ENCODE measurements at regions not wholly inside any gene's neighbourhood (a gene's known extent, or its start where the extent isn't known, plus 50 kb on each side); places are given as distances from the start of the nearest gene placed in this dataset.
"Not testable (repeated sequence)": the region's sequence is repeated elsewhere in the genome, so short reads cannot be mapped to it uniquely, and the experiment has no call there.

GRCh38 chr6:116994447-116994846 is 117.4 kb downstream of the RFX6 start:
- WGBS, 2 donors = 27 to 42% methylated on average over 5 of the region's 5 CpGs
- no peak for TF ChIP-seq POLR2A (IDR thresholded peaks at IDR 0.05)
- TF ChIP-seq, protein P1, sequence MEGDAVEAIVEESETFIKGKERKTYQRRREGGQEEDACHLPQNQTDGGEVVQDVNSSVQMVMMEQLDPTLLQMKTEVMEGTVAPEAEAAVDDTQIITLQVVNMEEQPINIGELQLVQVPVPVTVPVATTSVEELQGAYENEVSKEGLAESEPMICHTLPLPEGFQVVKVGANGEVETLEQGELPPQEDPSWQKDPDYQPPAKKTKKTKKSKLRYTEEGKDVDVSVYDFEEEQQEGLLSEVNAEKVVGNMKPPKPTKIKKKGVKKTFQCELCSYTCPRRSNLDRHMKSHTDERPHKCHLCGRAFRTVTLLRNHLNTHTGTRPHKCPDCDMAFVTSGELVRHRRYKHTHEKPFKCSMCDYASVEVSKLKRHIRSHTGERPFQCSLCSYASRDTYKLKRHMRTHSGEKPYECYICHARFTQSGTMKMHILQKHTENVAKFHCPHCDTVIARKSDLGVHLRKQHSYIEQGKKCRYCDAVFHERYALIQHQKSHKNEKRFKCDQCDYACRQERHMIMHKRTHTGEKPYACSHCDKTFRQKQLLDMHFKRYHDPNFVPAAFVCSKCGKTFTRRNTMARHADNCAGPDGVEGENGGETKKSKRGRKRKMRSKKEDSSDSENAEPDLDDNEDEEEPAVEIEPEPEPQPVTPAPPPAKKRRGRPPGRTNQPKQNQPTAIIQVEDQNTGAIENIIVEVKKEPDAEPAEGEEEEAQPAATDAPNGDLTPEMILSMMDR (IDR thresholded peaks at IDR 0.05) = no peak
- Histone ChIP-seq H3K36me3 (replicated peaks in 1 of 2; ENCODE audit: insufficient read depth in 1 of 2, low read depth in 2 of 2) (no peaks in the 10 kb centered on the region), H3K4me3 (no peak overlapping the region), H3K4me1 (no peaks in the 10 kb centered on the region), H3K9me3 (no peaks in the 10 kb centered on the region), H3K27ac (no peak overlapping the region), H3K27me3 (peaks cover 0 to 4% of the 10 kb centered on the region in 2 donors)
- intact Hi-C loops (cut with DNase I) = no loop called here
- ATAC-seq = no peak
- no peak for DNase-seq

DNA sequence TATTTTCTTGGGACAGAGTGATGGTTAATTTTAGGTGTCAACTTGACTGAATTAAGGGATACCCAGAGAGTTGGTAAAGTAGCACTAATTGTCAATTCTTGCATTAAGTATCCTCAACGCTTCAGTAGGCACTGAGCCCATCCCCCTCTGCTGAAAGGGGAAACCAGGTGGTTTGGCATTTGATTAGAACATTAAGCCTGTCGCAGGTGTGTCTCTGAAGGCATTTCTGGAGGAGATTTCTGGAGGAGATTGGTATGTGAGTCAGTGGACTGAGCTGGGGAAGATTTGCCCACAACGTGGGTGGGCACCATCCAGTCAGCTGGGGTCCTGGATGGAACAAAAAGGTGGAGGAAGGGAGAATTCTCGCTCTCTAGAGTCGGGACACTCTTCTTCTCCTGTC is 119.8 kb downstream of the RFX6 start:
- intact Hi-C loops (cut with DNase I) = no loop called here
- H3K36me3 ChIP-seq (replicated peaks in 1 of 2; ENCODE audit: insufficient read depth in 1 of 2, low read depth in 2 of 2) = no peaks in the 10 kb centered on the region
- H3K27me3 ChIP-seq = no peaks in the 10 kb centered on the region
- no peak overlapping the region for H3K27ac ChIP-seq
- H3K4me1 ChIP-seq = no peaks in the 10 kb centered on the region
- no peak overlapping the region for H3K4me3 ChIP-seq
- 45% methylated on average over 5 of the region's 5 CpGs for WGBS, 2 donors
- DNase-seq (no peak), ATAC-seq (no peak)
- H3K9me3 ChIP-seq = no peaks in the 10 kb centered on the region
- TF ChIP-seq POLR2A (IDR thresholded peaks at IDR 0.05) = no peak
- TF ChIP-seq, protein P1 (IDR thresholded peaks at IDR 0.05) = no peak

GRCh38 chr6:116997496-116997895 is 120.5 kb downstream of the RFX6 start:
- WGBS, 2 donors = 33 to 45% methylated on average over 6 of the region's 6 CpGs

GRCh38 chr6:117007659-117008058 is 130.6 kb downstream of the RFX6 start:
- WGBS, 2 donors = 49 to 56% methylated on average over 3 of the region's 3 CpGs
- DNase-seq (no peak), ATAC-seq (no peak)
- intact Hi-C loops (cut with DNase I) = no loop called here
- no peaks in the 10 kb centered on the region for H3K36me3 ChIP-seq (replicated peaks in 1 of 2; ENCODE audit: insufficient read depth in 1 of 2, low read depth in 2 of 2)
- no peaks in the 10 kb centered on the region for H3K27me3 ChIP-seq
- no peak overlapping the region for H3K4me3 ChIP-seq
- no peak overlapping the region for H3K27ac ChIP-seq
- no peaks in the 10 kb centered on the region for H3K9me3 ChIP-seq
- TF ChIP-seq POLR2A (IDR thresholded peaks at IDR 0.05) = no peak
- TF ChIP-seq, protein P1 (IDR thresholded peaks at IDR 0.05) = no peak
- H3K4me1 ChIP-seq = no peaks in the 10 kb centered on the region

More at GRCh38 chr6:116997496-116997895, 120.5 kb downstream of the RFX6 start:
- no peaks in the 10 kb centered on the region for H3K4me1 ChIP-seq
- TF ChIP-seq, protein P1 (IDR thresholded peaks at IDR 0.05) = no peak
- TF ChIP-seq POLR2A (IDR thresholded peaks at IDR 0.05) = no peak
- no peaks in the 10 kb centered on the region for H3K9me3 ChIP-seq
- DNase-seq = no peak
- no peaks in the 10 kb centered on the region for H3K27me3 ChIP-seq
- ATAC-seq = no peak
- H3K27ac ChIP-seq = no peak overlapping the region
- no peaks in the 10 kb centered on the region for H3K36me3 ChIP-seq (replicated peaks in 1 of 2; ENCODE audit: insufficient read depth in 1 of 2, low read depth in 2 of 2)
- H3K4me3 ChIP-seq = no peak overlapping the region
- intact Hi-C loops (cut with DNase I) = no loop called here

DNA sequence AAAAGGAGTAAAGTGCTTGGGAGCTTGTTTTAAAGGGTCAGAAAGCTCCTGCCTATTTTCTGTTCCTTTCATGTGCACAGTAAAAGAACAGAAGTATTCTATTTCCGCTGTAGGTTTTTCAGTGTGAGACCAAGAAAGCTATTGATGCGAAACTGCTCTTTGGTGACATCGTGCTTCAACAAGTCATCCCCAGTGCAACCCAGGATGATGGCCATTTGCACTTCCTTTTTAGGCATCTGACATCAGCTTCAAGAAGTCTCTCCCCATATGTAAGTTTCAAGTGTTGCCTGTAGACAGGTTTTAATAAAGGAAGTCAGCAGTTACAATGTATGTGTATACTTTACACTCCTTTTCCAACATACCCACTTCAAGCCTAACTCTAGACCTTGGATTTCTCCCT is 131.6 kb downstream of the RFX6 start:
- intact Hi-C loops (cut with DNase I) = no loop called here
- TF ChIP-seq POLR2A (IDR thresholded peaks at IDR 0.05) = no peak
- TF ChIP-seq, protein P1 (IDR thresholded peaks at IDR 0.05) = no peak
- no peak overlapping the region for H3K27ac ChIP-seq
- H3K4me1 ChIP-seq = no peaks in the 10 kb centered on the region
- ATAC-seq (no peak), DNase-seq (no peak)
- H3K9me3 ChIP-seq = no peaks in the 10 kb centered on the region
- H3K4me3 ChIP-seq = no peak overlapping the region
- WGBS, 2 donors = 72 to 82% methylated on average over 3 of the region's 3 CpGs
- H3K27me3 ChIP-seq = no peaks in the 10 kb centered on the region
- H3K36me3 ChIP-seq (replicated peaks in 1 of 2; ENCODE audit: insufficient read depth in 1 of 2, low read depth in 2 of 2) = no peaks in the 10 kb centered on the region

- H3K9me3 ChIP-seq; H3K27me3 ChIP-seq; DNase-seq; intact Hi-C loops (cut with DNase I); H3K4me1 ChIP-seq; H3K36me3 ChIP-seq (replicated peaks in 1 of 2; ENCODE audit: insufficient read depth in 1 of 2, low read depth in 2 of 2); H3K4me3 ChIP-seq; ATAC-seq; H3K27ac ChIP-seq: not testable (repeated sequence)
- WGBS, 2 donors = 86 to 88% methylated on average over 32 to 43 of the region's 43 CpGs
Measured at GRCh38 chr6:117014641-117015473, 137.8 kb downstream of the RFX6 start.

DNA sequence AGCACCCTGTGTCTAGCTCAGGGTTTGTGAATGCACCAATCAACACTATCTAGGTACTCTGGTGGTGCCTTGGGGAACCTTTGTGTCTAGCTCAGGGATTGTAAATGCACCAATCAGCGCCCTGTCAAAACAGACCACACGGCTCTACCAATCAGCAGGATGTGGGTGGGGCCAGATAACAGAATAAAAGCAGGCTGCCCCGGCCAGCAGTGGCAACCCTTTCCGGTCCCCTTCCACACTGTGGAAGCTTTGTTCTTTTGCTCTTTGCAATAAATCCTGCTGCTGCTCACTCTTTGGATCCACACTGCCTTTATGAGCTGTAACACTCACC is 138.4 kb downstream of the RFX6 start:
- intact Hi-C loops (cut with DNase I); ATAC-seq; H3K27me3 ChIP-seq; H3K4me1 ChIP-seq; H3K4me3 ChIP-seq; H3K9me3 ChIP-seq; DNase-seq; H3K27ac ChIP-seq; H3K36me3 ChIP-seq (replicated peaks in 1 of 2; ENCODE audit: insufficient read depth in 1 of 2, low read depth in 2 of 2): not testable (repeated sequence)
- 58 to 70% methylated on average over 4 of the region's 4 CpGs for WGBS, 2 donors
